Calu3 (cell line): ENCODE measurements at regions not wholly inside any gene's neighbourhood (a gene's known extent, or its start where the extent isn't known, plus 50 kb on each side); places are given as distances from the start of the nearest gene placed in this dataset.

ENCODE experiments used
- BruUV-seq: library from RNA; stranded (reverse); fragments of 400-500 nt; replicated peaks from 2 replicates; lab custom pipeline; 2021; lab: Mats Ljungman, UMichigan
- CTCF ChIA-PET: fragments of 300-600 bp; sonication (Branson Sonifier 250); formaldehyde crosslinking; loops from one replicate; lab custom pipeline; 2022; ENCODE audit warnings: antibody characterized with exemption; lab: Charles Lee
- DNase-seq: peaks from one replicate; pipeline ENCODE4 v3.0.0; 2022
- H3K27ac Mint-ChIP-seq: one replicate; pipeline ENCODE4 v1.8.0; 2022; ENCODE audit warnings: mixed read lengths; ENCODE audit not compliant: unreplicated experiment
- H3K27me3 Mint-ChIP-seq: one replicate; pipeline ENCODE4 v1.8.0; 2022; ENCODE audit warnings: mixed read lengths; ENCODE audit not compliant: unreplicated experiment
- H3K36me3 Mint-ChIP-seq: one replicate; pipeline ENCODE4 v1.8.0; 2022; ENCODE audit warnings: mild to moderate bottlenecking, moderate library complexity, mixed read lengths; ENCODE audit not compliant: insufficient read depth, unreplicated experiment
- H3K4me1 Mint-ChIP-seq: one replicate; pipeline ENCODE4 v1.8.0; 2022; ENCODE audit warnings: mild to moderate bottlenecking, low read depth, mixed read lengths; ENCODE audit not compliant: unreplicated experiment
- H3K4me3 Mint-ChIP-seq: one replicate; pipeline ENCODE4 v1.8.0; 2022; ENCODE audit warnings: mild to moderate bottlenecking, low read depth, moderate library complexity, mixed read lengths; ENCODE audit not compliant: unreplicated experiment
- H3K9me3 Mint-ChIP-seq: one replicate; pipeline ENCODE4 v1.8.0; 2022; ENCODE audit warnings: low read depth, mixed read lengths; ENCODE audit not compliant: unreplicated experiment
- intact Hi-C: fragments of 100-400 bp; cut with micrococcal nuclease; formaldehyde crosslinking; loops from one replicate; pipeline ENCODE4 v1.10.0; 2022; ENCODE audit not compliant: unreplicated experiment
- TF ChIP-seq, protein P1 (sequence below): fragments of 200-600 bp; IDR thresholded peaks from one replicate; pipeline ENCODE4 v1.8.0; 2022; ENCODE audit warnings: antibody characterized with exemption; ENCODE audit not compliant: unreplicated experiment

DNA sequence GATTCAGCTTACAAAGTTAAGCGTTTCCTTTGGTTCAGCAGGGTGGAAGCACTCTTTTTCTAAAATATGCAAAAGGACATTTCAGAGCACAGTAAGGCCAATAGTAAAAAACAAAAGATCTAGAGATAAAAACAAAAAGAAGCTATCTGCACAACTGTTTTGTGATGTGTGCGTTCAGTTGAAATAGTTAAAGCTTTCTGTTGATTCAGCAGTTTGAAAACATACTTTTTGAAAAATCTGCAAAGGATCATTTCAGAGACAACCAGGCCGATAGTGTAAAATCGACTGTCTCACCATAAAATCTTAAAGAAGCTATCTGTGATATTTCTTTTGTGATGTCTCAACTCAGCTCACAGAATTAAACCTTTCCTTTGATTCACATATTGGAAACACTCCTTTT, 300.0 kb upstream of the ALG10B start:
- no TSS peak for BruUV-seq
- DNase-seq, result no peak
- Mint-ChIP-seq H3K4me3 (no peak overlapping the region), H3K36me3 (no peaks in the 10 kb centered on the region), H3K9me3 (no peaks in the 10 kb centered on the region), H3K4me1 (no peaks in the 10 kb centered on the region), H3K27me3 (no peaks in the 10 kb centered on the region), H3K27ac (no peak overlapping the region)
- TF ChIP-seq, protein P1, sequence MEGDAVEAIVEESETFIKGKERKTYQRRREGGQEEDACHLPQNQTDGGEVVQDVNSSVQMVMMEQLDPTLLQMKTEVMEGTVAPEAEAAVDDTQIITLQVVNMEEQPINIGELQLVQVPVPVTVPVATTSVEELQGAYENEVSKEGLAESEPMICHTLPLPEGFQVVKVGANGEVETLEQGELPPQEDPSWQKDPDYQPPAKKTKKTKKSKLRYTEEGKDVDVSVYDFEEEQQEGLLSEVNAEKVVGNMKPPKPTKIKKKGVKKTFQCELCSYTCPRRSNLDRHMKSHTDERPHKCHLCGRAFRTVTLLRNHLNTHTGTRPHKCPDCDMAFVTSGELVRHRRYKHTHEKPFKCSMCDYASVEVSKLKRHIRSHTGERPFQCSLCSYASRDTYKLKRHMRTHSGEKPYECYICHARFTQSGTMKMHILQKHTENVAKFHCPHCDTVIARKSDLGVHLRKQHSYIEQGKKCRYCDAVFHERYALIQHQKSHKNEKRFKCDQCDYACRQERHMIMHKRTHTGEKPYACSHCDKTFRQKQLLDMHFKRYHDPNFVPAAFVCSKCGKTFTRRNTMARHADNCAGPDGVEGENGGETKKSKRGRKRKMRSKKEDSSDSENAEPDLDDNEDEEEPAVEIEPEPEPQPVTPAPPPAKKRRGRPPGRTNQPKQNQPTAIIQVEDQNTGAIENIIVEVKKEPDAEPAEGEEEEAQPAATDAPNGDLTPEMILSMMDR, result no peak
- intact Hi-C loops, result no loop called here
- CTCF ChIA-PET, result no interaction called here

DNA sequence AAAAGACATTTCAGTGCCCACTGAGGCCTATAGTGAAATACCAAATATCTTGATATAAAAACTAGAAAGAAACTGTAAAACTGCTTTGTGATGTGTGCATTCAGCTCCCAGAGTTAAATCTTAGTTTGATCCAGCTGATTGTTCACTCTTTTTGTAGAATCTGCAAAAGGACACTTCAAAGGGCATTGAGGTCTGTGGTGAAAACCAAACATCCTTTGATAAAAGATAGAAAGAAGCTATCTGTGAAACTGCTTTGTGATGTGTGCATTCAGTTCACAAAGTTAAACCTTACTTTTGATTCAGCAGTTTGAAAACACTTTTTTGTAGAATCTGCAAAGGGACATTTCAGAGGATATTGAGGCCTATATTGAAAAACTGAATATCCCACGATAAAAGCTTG, 290.7 kb upstream of the ALG10B start:
- TF ChIP-seq, protein P1, result no peak

DNA sequence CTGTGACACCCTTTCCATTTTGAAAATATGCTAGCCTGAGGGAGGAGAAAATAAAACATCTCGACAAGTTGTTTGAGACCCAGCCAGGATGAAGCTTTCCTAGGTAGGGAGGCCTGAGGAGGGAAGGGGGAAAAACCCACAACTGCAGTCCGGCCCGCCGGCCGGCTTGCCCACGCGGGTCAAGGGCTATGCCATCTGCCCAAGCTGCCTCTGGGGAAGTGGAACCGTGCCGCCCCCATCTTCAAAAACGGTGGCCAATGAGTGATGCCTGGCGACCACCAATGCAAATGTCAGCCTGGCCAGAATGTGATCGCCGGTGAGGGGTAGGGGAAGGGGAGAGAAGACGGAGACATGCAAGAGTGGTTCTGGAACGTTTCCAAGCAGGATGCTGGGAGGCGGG, 263.5 kb upstream of the ALG10B start:
- Mint-ChIP-seq H3K36me3 (peaks cover 8% of the 10 kb centered on the region), H3K27ac (no peak overlapping the region), H3K27me3 (no peaks in the 10 kb centered on the region), H3K9me3 (no peaks in the 10 kb centered on the region), H3K4me3 (no peak overlapping the region), H3K4me1 (peaks cover 18% of the 10 kb centered on the region)
- BruUV-seq, result no TSS peak
- TF ChIP-seq, protein P1, result no peak
- CTCF ChIA-PET, result no interaction called here
- intact Hi-C loops, result loop anchor here (1.0 to 10.0 kb wide), 3 partner anchors 263 to 1052 kb away; partner anchors contain the start of genes ALG10B and CPNE8
- DNase-seq, result no peak

More for the DNA sequence above, 290.7 kb upstream of the ALG10B start:
- no peak overlapping the region for H3K27ac Mint-ChIP-seq
- H3K4me1 Mint-ChIP-seq, result no peaks in the 10 kb centered on the region
- DNase-seq, result no peak
- no TSS peak for BruUV-seq
- CTCF ChIA-PET, result no interaction called here
- no peaks in the 10 kb centered on the region for H3K27me3 Mint-ChIP-seq
- no peak overlapping the region for H3K4me3 Mint-ChIP-seq
- no peaks in the 10 kb centered on the region for H3K9me3 Mint-ChIP-seq
- intact Hi-C loops, result no loop called here
- H3K36me3 Mint-ChIP-seq, result no peaks in the 10 kb centered on the region

DNA sequence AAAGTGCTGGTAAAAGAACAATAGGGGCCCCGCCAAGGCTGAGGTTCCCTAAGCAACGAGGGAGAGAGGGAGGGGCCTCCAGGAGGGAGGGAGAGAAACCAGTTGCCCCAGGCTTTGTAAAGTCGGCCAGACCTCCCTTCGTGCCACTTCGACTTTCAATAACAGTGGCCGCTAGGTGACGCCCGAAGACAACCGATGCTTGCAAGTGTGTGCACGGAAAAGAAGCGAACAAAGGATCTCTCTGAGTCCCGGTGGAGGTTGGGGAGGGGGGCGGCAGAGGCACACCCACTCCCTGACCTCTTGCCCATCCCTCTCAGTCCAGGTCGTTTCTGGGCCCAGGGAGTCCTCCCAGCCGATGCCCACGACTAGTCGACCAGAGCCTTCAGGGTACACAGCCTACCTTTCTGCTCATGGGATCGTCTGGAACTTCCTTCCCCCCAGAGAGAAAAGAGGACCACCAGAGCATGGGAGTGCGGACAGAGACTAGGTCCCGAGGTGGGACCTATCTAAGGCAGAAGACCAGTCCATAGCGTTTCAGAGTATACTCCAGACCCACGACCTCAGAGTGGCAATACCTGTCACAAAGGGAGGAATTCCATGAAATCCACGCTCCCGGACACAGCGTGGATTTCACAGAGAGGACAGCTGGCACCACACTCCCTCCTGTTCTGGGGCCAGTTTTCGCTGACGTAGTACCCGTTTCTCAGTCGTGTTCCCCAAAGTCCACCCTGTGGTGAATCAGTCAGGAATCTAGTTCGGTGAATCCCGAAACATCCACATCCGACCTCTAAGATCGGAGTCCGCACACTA, 262.7 kb upstream of the ALG10B start:
- Mint-ChIP-seq H3K4me3 (peak overlapping the region; percentile 19), H3K27me3 (no peaks in the 10 kb centered on the region), H3K9me3 (no peaks in the 10 kb centered on the region), H3K36me3 (peaks cover 8% of the 10 kb centered on the region), H3K4me1 (peaks cover 18% of the 10 kb centered on the region), H3K27ac (no peak overlapping the region)
- peak; percentile 85 for DNase-seq
- TF ChIP-seq, protein P1, result peak; percentile 67
- no TSS peak for BruUV-seq
- CTCF ChIA-PET, result no interaction called here
- intact Hi-C loops, result loop anchor here (1.0 to 10.0 kb wide), 3 partner anchors 262 to 1051 kb away; partner anchors contain the start of genes ALG10B and CPNE8
